HepG2 (cell line): ENCODE measurements at regions not wholly inside any gene's neighbourhood (a gene's known extent, or its start where the extent isn't known, plus 50 kb on each side); places are given as distances from the start of the nearest gene placed in this dataset.

ENCODE experiments used
- FOXK1 ChIP-seq: sonication (generic); formaldehyde crosslinking; IDR thresholded peaks from 2 replicates; pipeline ENCODE4 v1.4.0; 2020; ENCODE audit warnings: low read depth, missing genetic modification reagents, borderline replicate concordance
- HMG20A ChIP-seq: IDR thresholded peaks from 2 replicates; pipeline ENCODE4 v1.6.1; 2016; ENCODE audit warnings: borderline replicate concordance
- MIER3 ChIP-seq: IDR thresholded peaks from 2 replicates; pipeline ENCODE4 v1.6.1; 2016; ENCODE audit warnings: missing compliant biosample characterization, borderline replicate concordance
- RAD21 ChIP-seq: fragments of 450-650 bp; formaldehyde crosslinking; IDR thresholded peaks from 2 replicates; pipeline ENCODE4 v1.5.0; 2020; ENCODE audit warnings: mild to moderate bottlenecking
- SOX13 ChIP-seq, 3 experiments: fragments of 450-650 bp in 1 of 3; sonication (generic) in 1 of 3; formaldehyde crosslinking in 1 of 3; IDR thresholded peaks in 2 of 3; conservative IDR thresholded peaks in 1 of 3; 2 replicates each; pipeline versions ENCODE4 v1.5.0 to v1.6.1; 2016 to 2020; ENCODE audit warnings: antibody characterized with exemption in 1 of 3, mild to moderate bottlenecking in 1 of 3, missing compliant biosample characterization in 1 of 3, missing genetic modification reagents in 1 of 3, moderate library complexity in 1 of 3
- U2AF1 ChIP-seq: fragments of 200-400 bp; formaldehyde crosslinking; optimal IDR thresholded peaks from 2 replicates; pipeline ENCODE3; 2017; ENCODE audit warnings: mild to moderate bottlenecking, low read depth, low read length
- XBP1 ChIP-seq: sonication (generic); formaldehyde crosslinking; IDR thresholded peaks from 2 replicates; pipeline ENCODE4 v1.5.0; 2020; ENCODE audit warnings: missing genetic modification reagents
- ZNF451 ChIP-seq: sonication (generic); formaldehyde crosslinking; IDR thresholded peaks from 2 replicates; pipeline ENCODE4 v1.5.0; 2020; ENCODE audit warnings: mild to moderate bottlenecking, missing genetic modification reagents
- ZNF644 ChIP-seq: IDR thresholded peaks from 2 replicates; pipeline ENCODE4 v1.6.1; 2016; ENCODE audit warnings: low read depth
- ZNF772 ChIP-seq: sonication (generic); formaldehyde crosslinking; IDR thresholded peaks from 2 replicates; pipeline ENCODE4 v1.5.0; 2020; ENCODE audit warnings: mild to moderate bottlenecking, missing genetic modification reagents
- ZNF83 ChIP-seq: sonication (generic); formaldehyde crosslinking; IDR thresholded peaks from 2 replicates; pipeline ENCODE4 v1.4.0; 2020; ENCODE audit warnings: missing genetic modification reagents, mild to moderate bottlenecking, borderline replicate concordance
- TF ChIP-seq, protein P1 (sequence below): IDR thresholded peaks from 2 replicates; pipeline ENCODE4 v1.6.1; 2016; ENCODE audit warnings: control low read depth
- TF ChIP-seq, protein P2 (sequence below): sonication (generic); formaldehyde crosslinking; IDR thresholded peaks from 2 replicates; pipeline ENCODE4 v1.5.0; 2020; ENCODE audit warnings: missing genetic modification reagents
- TF ChIP-seq, protein P3 (sequence below): sonication (generic); formaldehyde crosslinking; IDR thresholded peaks from 2 replicates; pipeline ENCODE4 v1.5.0; 2020; ENCODE audit warnings: missing genetic modification reagents, mild to moderate bottlenecking, borderline replicate concordance
- TF ChIP-seq, protein P4 (sequence below): sonication (generic); formaldehyde crosslinking; conservative IDR thresholded peaks from 2 replicates; pipeline ENCODE4 v1.5.0; 2020; ENCODE audit warnings: missing genetic modification reagents
- TF ChIP-seq, protein P5 (sequence below): sonication (generic); formaldehyde crosslinking; IDR thresholded peaks from 2 replicates; pipeline ENCODE4 v1.4.0; 2020; ENCODE audit warnings: missing genetic modification reagents, borderline replicate concordance

DNA sequence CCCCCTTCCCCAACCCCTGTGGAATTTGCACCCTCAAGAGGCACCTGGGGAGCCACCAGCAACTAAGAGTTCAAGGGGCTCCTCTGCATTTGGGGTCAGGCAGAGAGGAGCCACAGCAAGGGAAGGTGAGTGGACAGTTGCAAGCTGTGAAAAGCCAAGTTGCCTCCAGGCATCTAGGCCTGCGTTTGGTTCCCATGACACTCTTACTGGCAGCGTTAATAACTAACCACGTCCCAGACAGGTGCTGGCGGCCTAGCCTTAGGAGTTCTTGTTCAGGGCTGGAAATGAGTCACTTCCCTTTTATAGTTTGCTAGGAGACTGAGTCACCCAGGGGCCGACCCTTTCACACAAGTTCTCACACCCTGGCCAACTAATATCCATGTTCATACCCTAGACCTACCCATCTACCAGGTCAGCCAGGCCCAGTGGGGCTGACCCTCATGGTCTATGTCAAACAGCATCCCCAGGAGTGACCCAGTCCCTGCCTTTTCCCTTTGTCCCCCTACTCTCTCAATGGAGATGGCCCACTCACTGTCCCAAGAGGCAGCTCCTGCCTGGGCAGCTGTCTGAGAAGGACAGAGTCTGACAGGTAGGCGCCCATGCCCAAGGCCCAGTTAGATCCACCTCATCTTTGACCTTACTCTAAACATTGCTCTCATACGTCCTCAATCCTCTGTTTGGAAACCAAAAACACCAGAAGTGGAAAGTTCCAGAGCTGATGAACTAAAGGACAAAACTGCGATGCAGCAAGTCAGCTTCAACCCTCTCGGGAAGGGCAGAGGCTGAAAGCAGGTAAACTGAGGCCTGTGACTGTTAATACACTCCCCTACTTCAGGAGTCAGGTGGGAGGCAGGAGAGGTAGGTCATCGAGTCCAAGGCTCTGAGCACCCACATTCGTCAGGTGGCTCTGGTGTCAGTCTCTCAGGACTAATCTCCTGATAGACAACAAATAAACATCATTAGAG lies 300.6 kb downstream of the SOX9 start (continued):
- TF ChIP-seq ZNF451 (CRISPR knock-in tag) (peak; percentile 33; the same call in 1 of the 2 replicates), HMG20A (peak; percentile 85), FOXK1 (CRISPR knock-in tag) (peak; percentile 28; the same call in 1 of the 2 replicates), XBP1 (CRISPR knock-in tag) (peak; percentile 86; the same call in 1 of the 2 replicates), SOX13 (IDR thresholded peaks at IDR 0.05) (peak; percentile 8; the same call in 1 of the 2 replicates), SOX13 (CRISPR knock-in tag; conservative IDR thresholded peaks at IDR 0.05 in 1 of 2, IDR thresholded peaks at IDR 0.05 in 1 of 2) (peak in 1 of 2 experiments; percentile 85; a peak in 2 of 4 replicates), ZNF772 (CRISPR knock-in tag) (peak; percentile 89), ZNF83 (CRISPR knock-in tag) (no peak; the same call in 1 of the 2 replicates), RAD21 (CRISPR knock-in tag) (peak; percentile 34), U2AF1 (peak; percentile 21), ZNF644 (CRISPR knock-in tag) (peak; percentile 87), MIER3 (peak; percentile 88; the same call in 1 of the 2 replicates)
- TF ChIP-seq, protein P1, sequence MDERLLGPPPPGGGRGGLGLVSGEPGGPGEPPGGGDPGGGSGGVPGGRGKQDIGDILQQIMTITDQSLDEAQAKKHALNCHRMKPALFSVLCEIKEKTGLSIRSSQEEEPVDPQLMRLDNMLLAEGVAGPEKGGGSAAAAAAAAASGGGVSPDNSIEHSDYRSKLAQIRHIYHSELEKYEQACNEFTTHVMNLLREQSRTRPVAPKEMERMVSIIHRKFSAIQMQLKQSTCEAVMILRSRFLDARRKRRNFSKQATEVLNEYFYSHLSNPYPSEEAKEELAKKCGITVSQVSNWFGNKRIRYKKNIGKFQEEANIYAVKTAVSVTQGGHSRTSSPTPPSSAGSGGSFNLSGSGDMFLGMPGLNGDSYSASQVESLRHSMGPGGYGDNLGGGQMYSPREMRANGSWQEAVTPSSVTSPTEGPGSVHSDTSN (CRISPR knock-in tag) = no peak
- TF ChIP-seq, protein P2, sequence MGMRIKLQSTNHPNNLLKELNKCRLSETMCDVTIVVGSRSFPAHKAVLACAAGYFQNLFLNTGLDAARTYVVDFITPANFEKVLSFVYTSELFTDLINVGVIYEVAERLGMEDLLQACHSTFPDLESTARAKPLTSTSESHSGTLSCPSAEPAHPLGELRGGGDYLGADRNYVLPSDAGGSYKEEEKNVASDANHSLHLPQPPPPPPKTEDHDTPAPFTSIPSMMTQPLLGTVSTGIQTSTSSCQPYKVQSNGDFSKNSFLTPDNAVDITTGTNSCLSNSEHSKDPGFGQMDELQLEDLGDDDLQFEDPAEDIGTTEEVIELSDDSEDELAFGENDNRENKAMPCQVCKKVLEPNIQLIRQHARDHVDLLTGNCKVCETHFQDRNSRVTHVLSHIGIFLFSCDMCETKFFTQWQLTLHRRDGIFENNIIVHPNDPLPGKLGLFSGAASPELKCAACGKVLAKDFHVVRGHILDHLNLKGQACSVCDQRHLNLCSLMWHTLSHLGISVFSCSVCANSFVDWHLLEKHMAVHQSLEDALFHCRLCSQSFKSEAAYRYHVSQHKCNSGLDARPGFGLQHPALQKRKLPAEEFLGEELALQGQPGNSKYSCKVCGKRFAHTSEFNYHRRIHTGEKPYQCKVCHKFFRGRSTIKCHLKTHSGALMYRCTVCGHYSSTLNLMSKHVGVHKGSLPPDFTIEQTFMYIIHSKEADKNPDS (CRISPR knock-in tag) = no peak; the same call in 1 of the 2 replicates
- TF ChIP-seq, protein P3, sequence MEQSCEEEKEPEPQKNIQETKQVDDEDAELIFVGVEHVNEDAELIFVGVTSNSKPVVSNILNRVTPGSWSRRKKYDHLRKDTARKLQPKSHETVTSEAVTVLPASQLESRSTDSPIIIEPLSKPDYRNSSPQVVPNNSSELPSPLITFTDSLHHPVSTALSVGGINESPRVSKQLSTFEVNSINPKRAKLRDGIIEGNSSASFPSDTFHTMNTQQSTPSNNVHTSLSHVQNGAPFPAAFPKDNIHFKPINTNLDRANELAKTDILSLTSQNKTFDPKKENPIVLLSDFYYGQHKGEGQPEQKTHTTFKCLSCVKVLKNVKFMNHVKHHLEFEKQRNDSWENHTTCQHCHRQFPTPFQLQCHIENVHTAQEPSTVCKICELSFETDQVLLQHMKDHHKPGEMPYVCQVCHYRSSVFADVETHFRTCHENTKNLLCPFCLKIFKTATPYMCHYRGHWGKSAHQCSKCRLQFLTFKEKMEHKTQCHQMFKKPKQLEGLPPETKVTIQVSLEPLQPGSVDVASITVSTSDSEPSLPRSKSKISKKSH (CRISPR knock-in tag) = peak; percentile 80; the same call in 1 of the 2 replicates
- TF ChIP-seq, protein P4, sequence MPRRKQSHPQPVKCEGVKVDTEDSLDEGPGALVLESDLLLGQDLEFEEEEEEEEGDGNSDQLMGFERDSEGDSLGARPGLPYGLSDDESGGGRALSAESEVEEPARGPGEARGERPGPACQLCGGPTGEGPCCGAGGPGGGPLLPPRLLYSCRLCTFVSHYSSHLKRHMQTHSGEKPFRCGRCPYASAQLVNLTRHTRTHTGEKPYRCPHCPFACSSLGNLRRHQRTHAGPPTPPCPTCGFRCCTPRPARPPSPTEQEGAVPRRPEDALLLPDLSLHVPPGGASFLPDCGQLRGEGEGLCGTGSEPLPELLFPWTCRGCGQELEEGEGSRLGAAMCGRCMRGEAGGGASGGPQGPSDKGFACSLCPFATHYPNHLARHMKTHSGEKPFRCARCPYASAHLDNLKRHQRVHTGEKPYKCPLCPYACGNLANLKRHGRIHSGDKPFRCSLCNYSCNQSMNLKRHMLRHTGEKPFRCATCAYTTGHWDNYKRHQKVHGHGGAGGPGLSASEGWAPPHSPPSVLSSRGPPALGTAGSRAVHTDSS (CRISPR knock-in tag) = no peak
- TF ChIP-seq, protein P5, sequence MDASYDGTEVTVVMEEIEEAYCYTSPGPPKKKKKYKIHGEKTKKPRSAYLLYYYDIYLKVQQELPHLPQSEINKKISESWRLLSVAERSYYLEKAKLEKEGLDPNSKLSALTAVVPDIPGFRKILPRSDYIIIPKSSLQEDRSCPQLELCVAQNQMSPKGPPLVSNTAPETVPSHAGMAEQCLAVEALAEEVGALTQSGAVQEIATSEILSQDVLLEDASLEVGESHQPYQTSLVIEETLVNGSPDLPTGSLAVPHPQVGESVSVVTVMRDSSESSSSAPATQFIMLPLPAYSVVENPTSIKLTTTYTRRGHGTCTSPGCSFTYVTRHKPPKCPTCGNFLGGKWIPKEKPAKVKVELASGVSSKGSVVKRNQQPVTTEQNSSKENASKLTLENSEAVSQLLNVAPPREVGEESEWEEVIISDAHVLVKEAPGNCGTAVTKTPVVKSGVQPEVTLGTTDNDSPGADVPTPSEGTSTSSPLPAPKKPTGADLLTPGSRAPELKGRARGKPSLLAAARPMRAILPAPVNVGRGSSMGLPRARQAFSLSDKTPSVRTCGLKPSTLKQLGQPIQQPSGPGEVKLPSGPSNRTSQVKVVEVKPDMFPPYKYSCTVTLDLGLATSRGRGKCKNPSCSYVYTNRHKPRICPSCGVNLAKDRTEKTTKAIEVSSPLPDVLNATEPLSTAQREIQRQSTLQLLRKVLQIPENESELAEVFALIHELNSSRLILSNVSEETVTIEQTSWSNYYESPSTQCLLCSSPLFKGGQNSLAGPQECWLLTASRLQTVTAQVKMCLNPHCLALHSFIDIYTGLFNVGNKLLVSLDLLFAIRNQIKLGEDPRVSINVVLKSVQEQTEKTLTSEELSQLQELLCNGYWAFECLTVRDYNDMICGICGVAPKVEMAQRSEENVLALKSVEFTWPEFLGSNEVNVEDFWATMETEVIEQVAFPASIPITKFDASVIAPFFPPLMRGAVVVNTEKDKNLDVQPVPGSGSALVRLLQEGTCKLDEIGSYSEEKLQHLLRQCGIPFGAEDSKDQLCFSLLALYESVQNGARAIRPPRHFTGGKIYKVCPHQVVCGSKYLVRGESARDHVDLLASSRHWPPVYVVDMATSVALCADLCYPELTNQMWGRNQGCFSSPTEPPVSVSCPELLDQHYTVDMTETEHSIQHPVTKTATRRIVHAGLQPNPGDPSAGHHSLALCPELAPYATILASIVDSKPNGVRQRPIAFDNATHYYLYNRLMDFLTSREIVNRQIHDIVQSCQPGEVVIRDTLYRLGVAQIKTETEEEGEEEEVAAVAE = peak; percentile 89
